Bronchial epithelial cell (primary cell): ENCODE measurements at regions not wholly inside any gene's neighbourhood (a gene's known extent, or its start where the extent isn't known, plus 50 kb on each side); places are given as distances from the start of the nearest gene placed in this dataset.

Source experiments
- DNase-seq: peaks from one replicate; pipeline ENCODE4 v3.0.0-alpha.2; 2010; ENCODE audit warnings: low read depth
- FAIRE-seq: peaks from 2 replicates; lab custom pipeline; 2011; peaks lifted over from hg19 to GRCh38; lab: Jason Lieb, UNC
- H3K27me3 ChIP-seq: 2 replicates; pipeline ENCODE4 v1.5.1; 2011; ENCODE audit warnings: low read length; ENCODE audit not compliant: control insufficient read depth, insufficient read depth
- H3K36me3 ChIP-seq: 2 replicates; pipeline ENCODE4 v1.5.1; 2011; ENCODE audit warnings: low read length; ENCODE audit not compliant: control insufficient read depth, insufficient read depth
- H3K4me3 ChIP-seq: 2 replicates; pipeline ENCODE4 v1.5.1; 2011; ENCODE audit warnings: mild to moderate bottlenecking, low read depth, low read length, control low read depth
- CTCF ChIP-seq: IDR thresholded peaks from 2 replicates; pipeline ENCODE4 v1.5.1; 2011; ENCODE audit warnings: mild to moderate bottlenecking, moderate library complexity, low read length, control low read depth, inconsistent platforms; ENCODE audit not compliant: insufficient read depth, severe bottlenecking

- H3K27me3 ChIP-seq, result no peaks in the 10 kb centered on the region
- H3K36me3 ChIP-seq, result no peaks in the 10 kb centered on the region
- no peak for TF ChIP-seq CTCF
- no peak for FAIRE-seq
- DNase-seq, result no peak
- no peak overlapping the region for H3K4me3 ChIP-seq
Measured at GRCh38 chr1:229856009-229856650, 210.9 kb upstream of the GALNT2 start.

DNA sequence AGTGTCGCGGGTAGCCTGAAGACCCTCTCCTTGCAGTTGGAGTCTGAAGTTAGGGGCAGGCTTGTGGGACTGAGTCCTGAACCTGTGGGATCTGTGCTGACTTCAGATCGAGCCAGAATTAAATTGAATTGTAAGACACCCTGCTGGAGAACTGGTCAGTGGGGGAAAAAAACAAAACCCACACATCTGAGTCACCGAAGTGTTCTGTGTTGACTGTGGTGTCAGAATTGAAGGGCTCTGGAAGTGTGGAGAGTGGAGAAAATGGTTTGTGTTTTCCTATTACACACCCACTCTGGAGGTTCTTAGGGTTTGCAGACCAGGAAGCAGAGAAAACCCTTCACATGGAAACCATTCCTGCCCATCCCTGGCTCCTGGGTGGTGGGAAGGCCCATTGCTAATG, 209.5 kb upstream of the GALNT2 start:
- no peaks in the 10 kb centered on the region for H3K27me3 ChIP-seq
- no peak for TF ChIP-seq CTCF
- no peak for DNase-seq
- no peaks in the 10 kb centered on the region for H3K36me3 ChIP-seq
- FAIRE-seq, result no peak
- H3K4me3 ChIP-seq, result no peak overlapping the region

GRCh38 chr1:229859026-229859425, 208.0 kb upstream of the GALNT2 start:
- Histone ChIP-seq H3K36me3 (no peaks in the 10 kb centered on the region), H3K27me3 (no peaks in the 10 kb centered on the region), H3K4me3 (no peak overlapping the region)
- no peak for FAIRE-seq
- no peak for TF ChIP-seq CTCF
- no peak for DNase-seq

DNA sequence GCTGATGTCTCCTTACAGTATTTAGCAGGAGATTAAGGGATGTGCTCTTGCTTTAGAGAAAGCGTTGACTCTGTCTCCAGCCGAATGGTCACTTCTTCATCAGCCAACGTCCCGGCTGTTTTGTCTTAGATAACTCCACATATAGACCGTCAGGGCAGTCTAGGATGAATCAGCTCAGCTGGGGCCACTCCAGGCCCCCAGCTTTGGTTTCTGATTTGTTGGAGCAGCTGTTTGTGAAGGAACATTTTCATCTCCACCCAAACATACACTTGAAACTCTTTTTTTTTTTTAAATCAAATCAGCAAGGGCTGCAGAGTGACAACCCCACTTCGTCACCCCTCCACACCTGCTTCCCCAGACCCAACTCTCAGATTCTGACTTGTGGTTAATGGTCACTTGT, 206.1 kb upstream of the GALNT2 start:
- FAIRE-seq (no peak), DNase-seq (no peak)
- Histone ChIP-seq H3K4me3 (no peak overlapping the region), H3K36me3 (no peaks in the 10 kb centered on the region), H3K27me3 (no peaks in the 10 kb centered on the region)
- TF ChIP-seq CTCF, result no peak

- no peaks in the 10 kb centered on the region for H3K36me3 ChIP-seq
- H3K27me3 ChIP-seq, result no peaks in the 10 kb centered on the region
- DNase-seq (no peak), FAIRE-seq (no peak)
- TF ChIP-seq CTCF, result no peak
- no peak overlapping the region for H3K4me3 ChIP-seq
Measured at GRCh38 chr1:229862017-229862774, 204.8 kb upstream of the GALNT2 start.
